Stimulated activated CD8-positive, alpha-beta memory T cell treated with anti-CD3 and anti-CD28 coated beads, Interleukin-7, amount 100 ng/mL, for 4 hours (primary cell): ENCODE measurements at regions not wholly inside any gene's neighbourhood (a gene's known extent, or its start where the extent isn't known, plus 50 kb on each side); places are given as distances from the start of the nearest gene placed in this dataset.

ENCODE experiments used
- DNase-seq, 2 donors: peaks; one replicate each; pipeline ENCODE4 v3.0.0-alpha.2; 2020; ENCODE audit warnings: low read depth in 2 of 2

- DNase-seq, result no peak
Measured at GRCh38 chr9:28810388-28811075, 1237.3 kb upstream of the C9orf72 start.

- DNase-seq, result no peak
Measured at GRCh38 chr9:28820741-28821140, 1247.5 kb upstream of the C9orf72 start.

- DNase-seq, result no peak
Measured at GRCh38 chr9:28821240-28821639, 1248.0 kb upstream of the C9orf72 start.

- DNase-seq, result no peak
Measured at GRCh38 chr9:28824432-28824963, 1251.2 kb upstream of the C9orf72 start.

GRCh38 chr9:28832168-28832770 is 1259.0 kb upstream of the C9orf72 start:
- DNase-seq, result no peak

- no peak for DNase-seq
Measured at GRCh38 chr9:28834156-28834555, 1260.9 kb upstream of the C9orf72 start.

- DNase-seq, result no peak
Measured at GRCh38 chr9:28839778-28840430, 1266.6 kb upstream of the C9orf72 start.

GRCh38 chr9:28841775-28842174 is 1268.5 kb upstream of the C9orf72 start:
- DNase-seq, result no peak

GRCh38 chr9:28847331-28847730 is 1274.0 kb upstream of the C9orf72 start:
- DNase-seq, result no peak

- no peak for DNase-seq
Measured at GRCh38 chr9:28848671-28849070, 1275.4 kb upstream of the C9orf72 start.

- DNase-seq, result no peak
Measured at GRCh38 chr9:28853477-28853876, 1280.2 kb upstream of the C9orf72 start.

- no peak for DNase-seq
Measured at GRCh38 chr9:28866951-28867350, 1293.7 kb upstream of the C9orf72 start.

GRCh38 chr9:28868228-28868990 is 1295.1 kb upstream of the C9orf72 start:
- DNase-seq, result no peak

GRCh38 chr9:28882529-28882928 is 1309.2 kb upstream of the C9orf72 start:
- DNase-seq, result no peak

GRCh38 chr9:28883234-28883633 is 1310.0 kb upstream of the C9orf72 start:
- no peak for DNase-seq

- DNase-seq, result no peak
Measured at GRCh38 chr9:28887188-28887884, 1314.1 kb upstream of the C9orf72 start.

- no peak for DNase-seq
Measured at GRCh38 chr9:28888806-28889205, 1315.5 kb upstream of the C9orf72 start.

- no peak for DNase-seq
Measured at GRCh38 chr9:28892538-28892937, 1319.3 kb upstream of the C9orf72 start.

- DNase-seq, result no peak
Measured at GRCh38 chr9:28899267-28899666, 1326.0 kb upstream of the C9orf72 start.

- DNase-seq, result no peak
Measured at GRCh38 chr9:28899926-28900325, 1326.6 kb upstream of the C9orf72 start.

GRCh38 chr9:28900406-28900805 is 1327.1 kb upstream of the C9orf72 start:
- no peak for DNase-seq

GRCh38 chr9:28909526-28909925 is 1336.2 kb upstream of the C9orf72 start:
- no peak for DNase-seq
